H1 (cell line): ENCODE measurements at regions not wholly inside any gene's neighbourhood (a gene's known extent, or its start where the extent isn't known, plus 50 kb on each side); places are given as distances from the start of the nearest gene placed in this dataset.
A peak's percentile ranks its signal among the peaks of the same experiment; 100 is the strongest.

ENCODE experiments used
- BACH1 ChIP-seq: IDR thresholded peaks from 2 replicates; pipeline ENCODE4 v1.6.1; 2012; ENCODE audit warnings: low read length, improper control_type of control experiment
- BCL11A ChIP-seq, 2 experiments: IDR thresholded peaks; one replicate each; pipeline ENCODE4 v1.6.1; 2011; ENCODE audit warnings: low read depth in 2 of 2, low read length in 2 of 2, mild to moderate bottlenecking in 2 of 2
- CHD2 ChIP-seq: IDR thresholded peaks from 2 replicates; pipeline ENCODE4 v1.6.1; 2012; ENCODE audit warnings: low read length, improper control_type of control experiment
- EP300 ChIP-seq, 2 experiments: IDR thresholded peaks; 1 replicate in 1 of 2; 2 replicates in 1 of 2; pipeline ENCODE4 v1.6.1; 2011 to 2012; ENCODE audit warnings: low read depth in 2 of 2, low read length in 2 of 2, mild to moderate bottlenecking in 2 of 2, borderline replicate concordance in 1 of 2, inconsistent platforms in 1 of 2, moderate library complexity in 1 of 2
- EZH2 ChIP-seq: fragments of 200-600 bp; sonication (generic); IDR thresholded peaks from 2 replicates; pipeline ENCODE4 v1.7.1; 2012; ENCODE audit warnings: low read depth, mild to moderate bottlenecking, moderate library complexity, low read length, inconsistent platforms; ENCODE audit not compliant: severe bottlenecking
- JUND ChIP-seq: IDR thresholded peaks from 2 replicates; pipeline ENCODE4 v1.6.1; 2011; ENCODE audit warnings: mild to moderate bottlenecking, improper control_type of control experiment, low read length
- RAD21 ChIP-seq, 2 experiments: IDR thresholded peaks in 1 of 2; conservative IDR thresholded peaks in 1 of 2; 2 replicates each; pipeline ENCODE4 v1.6.1; 2011; ENCODE audit warnings: low read depth in 2 of 2, low read length in 2 of 2, improper control_type of control experiment in 1 of 2, inconsistent platforms in 1 of 2, mild to moderate bottlenecking in 1 of 2, moderate library complexity in 1 of 2
- SRF ChIP-seq: IDR thresholded peaks from 2 replicates; pipeline ENCODE4 v1.6.1; 2011; ENCODE audit warnings: mild to moderate bottlenecking, low read depth, low read length, moderate library complexity
- TEAD4 ChIP-seq: IDR thresholded peaks from 2 replicates; pipeline ENCODE4 v1.6.1; 2012; ENCODE audit warnings: low read depth, low read length, inconsistent platforms, mixed read lengths
- TF ChIP-seq, protein P1 (sequence below), 3 experiments: IDR thresholded peaks; 1 replicate in 2 of 3; 2 replicates in 1 of 3; pipeline versions ENCODE4 v1.5.1 to v1.6.1; 2011; ENCODE audit warnings: low read length in 3 of 3, mild to moderate bottlenecking in 3 of 3, inconsistent platforms in 2 of 3, low read depth in 1 of 3, moderate library complexity in 1 of 3; ENCODE audit not compliant: insufficient read depth in 1 of 3; ENCODE audit errors: control extremely low read depth in 1 of 3
- TF ChIP-seq, protein P2 (sequence below): IDR thresholded peaks from 2 replicates; pipeline ENCODE4 v1.6.1; 2012; ENCODE audit warnings: inconsistent platforms
- TF ChIP-seq, protein P3 (sequence below): IDR thresholded peaks from 2 replicates; pipeline ENCODE4 v1.6.1; 2011; ENCODE audit warnings: low read length, improper control_type of control experiment

DNA sequence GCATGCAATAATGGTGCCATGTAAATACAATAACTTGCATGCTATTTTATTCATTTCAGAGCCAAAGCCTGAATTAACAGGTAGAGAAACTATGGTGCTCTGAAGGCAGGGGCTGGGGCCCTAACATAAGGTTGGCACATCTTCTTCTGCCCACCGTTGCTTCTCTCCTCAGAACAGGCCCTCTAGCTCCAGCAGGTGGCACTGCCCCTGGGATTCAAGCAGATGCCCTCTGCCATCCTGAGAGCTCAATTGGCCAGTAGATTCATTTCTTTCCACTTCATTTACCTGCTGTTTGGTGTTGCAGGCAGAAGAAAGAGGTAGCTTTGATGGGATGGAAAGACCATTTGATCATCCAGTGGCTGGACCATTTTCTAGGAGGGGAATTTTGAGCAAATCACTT, 130.5 kb downstream of the FOXB1 start:
- TF ChIP-seq BACH1 (no peak), RAD21 (IDR thresholded peaks at IDR 0.05 in 1 of 2, conservative IDR thresholded peaks at IDR 0.05 in 1 of 2; ENCODE audit: low read depth in 2 of 2, low read length in 2 of 2) (peak in 1 of 2 experiments; percentile 41; a peak in 2 of 4 replicates), JUND (no peak), SRF (no peak), EP300 (IDR thresholded peaks at IDR 0.05; ENCODE audit: borderline replicate concordance in 1 of 2, low read depth in 2 of 2, low read length in 2 of 2) (no peak), BCL11A (IDR thresholded peaks at IDR 0.05; ENCODE audit: low read depth in 2 of 2, low read length in 2 of 2) (no peak), CHD2 (no peak), EZH2 (no peak), TEAD4 (no peak)
- TF ChIP-seq, protein P1, sequence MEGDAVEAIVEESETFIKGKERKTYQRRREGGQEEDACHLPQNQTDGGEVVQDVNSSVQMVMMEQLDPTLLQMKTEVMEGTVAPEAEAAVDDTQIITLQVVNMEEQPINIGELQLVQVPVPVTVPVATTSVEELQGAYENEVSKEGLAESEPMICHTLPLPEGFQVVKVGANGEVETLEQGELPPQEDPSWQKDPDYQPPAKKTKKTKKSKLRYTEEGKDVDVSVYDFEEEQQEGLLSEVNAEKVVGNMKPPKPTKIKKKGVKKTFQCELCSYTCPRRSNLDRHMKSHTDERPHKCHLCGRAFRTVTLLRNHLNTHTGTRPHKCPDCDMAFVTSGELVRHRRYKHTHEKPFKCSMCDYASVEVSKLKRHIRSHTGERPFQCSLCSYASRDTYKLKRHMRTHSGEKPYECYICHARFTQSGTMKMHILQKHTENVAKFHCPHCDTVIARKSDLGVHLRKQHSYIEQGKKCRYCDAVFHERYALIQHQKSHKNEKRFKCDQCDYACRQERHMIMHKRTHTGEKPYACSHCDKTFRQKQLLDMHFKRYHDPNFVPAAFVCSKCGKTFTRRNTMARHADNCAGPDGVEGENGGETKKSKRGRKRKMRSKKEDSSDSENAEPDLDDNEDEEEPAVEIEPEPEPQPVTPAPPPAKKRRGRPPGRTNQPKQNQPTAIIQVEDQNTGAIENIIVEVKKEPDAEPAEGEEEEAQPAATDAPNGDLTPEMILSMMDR (IDR thresholded peaks at IDR 0.05; ENCODE audit: control extremely low read depth in 1 of 3, insufficient read depth in 1 of 3, low read depth in 1 of 3, low read length in 3 of 3): peak in 2 of 3 experiments; percentile 44 to 46; a peak in 3 of 4 replicates
- TF ChIP-seq, protein P2, sequence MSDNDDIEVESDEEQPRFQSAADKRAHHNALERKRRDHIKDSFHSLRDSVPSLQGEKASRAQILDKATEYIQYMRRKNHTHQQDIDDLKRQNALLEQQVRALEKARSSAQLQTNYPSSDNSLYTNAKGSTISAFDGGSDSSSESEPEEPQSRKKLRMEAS: no peak
- TF ChIP-seq, protein P3, sequence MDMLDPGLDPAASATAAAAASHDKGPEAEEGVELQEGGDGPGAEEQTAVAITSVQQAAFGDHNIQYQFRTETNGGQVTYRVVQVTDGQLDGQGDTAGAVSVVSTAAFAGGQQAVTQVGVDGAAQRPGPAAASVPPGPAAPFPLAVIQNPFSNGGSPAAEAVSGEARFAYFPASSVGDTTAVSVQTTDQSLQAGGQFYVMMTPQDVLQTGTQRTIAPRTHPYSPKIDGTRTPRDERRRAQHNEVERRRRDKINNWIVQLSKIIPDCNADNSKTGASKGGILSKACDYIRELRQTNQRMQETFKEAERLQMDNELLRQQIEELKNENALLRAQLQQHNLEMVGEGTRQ: no peak
